GM13976 (cell line): ENCODE measurements at regions not wholly inside any gene's neighbourhood (a gene's known extent, or its start where the extent isn't known, plus 50 kb on each side); places are given as distances from the start of the nearest gene placed in this dataset.
"Not testable (repeated sequence)": the region's sequence is repeated elsewhere in the genome, so short reads cannot be mapped to it uniquely, and the experiment has no call there.

Experiments used
- DNase-seq: peaks from one replicate; pipeline ENCODE4 v3.0.0; 2012; ENCODE audit warnings: low spot score
- in situ Hi-C: fragments of 300-500 bp; cut with MboI; formaldehyde crosslinking; loops from one replicate; pipeline ENCODE4 v1.12.0; 2022; ENCODE audit warnings: low sequenced_read_pairs, mixed read lengths, inconsistent platforms; ENCODE audit not compliant: unreplicated experiment
- TF ChIP-seq, protein P1 (sequence below): IDR thresholded peaks from 2 replicates; pipeline ENCODE4 v1.5.1; 2012; ENCODE audit warnings: borderline replicate concordance, mild to moderate bottlenecking; ENCODE audit not compliant: insufficient read depth; ENCODE audit errors: extremely low read depth, missing control alignments, control extremely low read depth

- DNase-seq = no peak
- TF ChIP-seq, protein P1, sequence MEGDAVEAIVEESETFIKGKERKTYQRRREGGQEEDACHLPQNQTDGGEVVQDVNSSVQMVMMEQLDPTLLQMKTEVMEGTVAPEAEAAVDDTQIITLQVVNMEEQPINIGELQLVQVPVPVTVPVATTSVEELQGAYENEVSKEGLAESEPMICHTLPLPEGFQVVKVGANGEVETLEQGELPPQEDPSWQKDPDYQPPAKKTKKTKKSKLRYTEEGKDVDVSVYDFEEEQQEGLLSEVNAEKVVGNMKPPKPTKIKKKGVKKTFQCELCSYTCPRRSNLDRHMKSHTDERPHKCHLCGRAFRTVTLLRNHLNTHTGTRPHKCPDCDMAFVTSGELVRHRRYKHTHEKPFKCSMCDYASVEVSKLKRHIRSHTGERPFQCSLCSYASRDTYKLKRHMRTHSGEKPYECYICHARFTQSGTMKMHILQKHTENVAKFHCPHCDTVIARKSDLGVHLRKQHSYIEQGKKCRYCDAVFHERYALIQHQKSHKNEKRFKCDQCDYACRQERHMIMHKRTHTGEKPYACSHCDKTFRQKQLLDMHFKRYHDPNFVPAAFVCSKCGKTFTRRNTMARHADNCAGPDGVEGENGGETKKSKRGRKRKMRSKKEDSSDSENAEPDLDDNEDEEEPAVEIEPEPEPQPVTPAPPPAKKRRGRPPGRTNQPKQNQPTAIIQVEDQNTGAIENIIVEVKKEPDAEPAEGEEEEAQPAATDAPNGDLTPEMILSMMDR = no peak
- in situ Hi-C loops = no loop called here
Measured at GRCh38 chr5:152164860-152165259, 240.2 kb upstream of the GLRA1 start.

- DNase-seq, in situ Hi-C loops: not testable (repeated sequence)
Measured at GRCh38 chr5:152159894-152160293, 235.2 kb upstream of the GLRA1 start.

GRCh38 chr5:152154452-152154851 is 229.8 kb upstream of the GLRA1 start:
- in situ Hi-C loops, DNase-seq: not testable (repeated sequence)

- DNase-seq = no peak
- in situ Hi-C loops = no loop called here
Measured at GRCh38 chr5:152151940-152152339, 227.3 kb upstream of the GLRA1 start.

DNA sequence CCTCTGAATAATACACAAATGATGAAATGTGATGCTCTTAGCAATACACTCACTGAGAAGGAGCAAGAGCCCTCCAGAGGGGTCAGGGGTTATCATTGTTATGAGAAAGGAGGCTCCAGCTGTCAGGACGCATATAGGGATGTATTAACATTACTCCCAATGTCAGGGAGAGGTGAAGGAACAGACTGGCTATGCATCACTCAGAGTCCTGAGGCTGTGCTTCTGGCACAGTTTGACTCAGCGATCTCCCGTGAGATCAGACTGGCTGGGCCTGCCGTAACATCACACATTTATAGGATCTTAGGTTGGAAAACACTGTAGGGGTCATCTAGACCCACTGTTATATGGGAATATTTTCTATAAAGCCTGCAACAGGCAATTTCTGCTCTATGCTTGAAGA is 226.5 kb upstream of the GLRA1 start:
- no peak for DNase-seq
- TF ChIP-seq, protein P1 = no peak
- in situ Hi-C loops = no loop called here

More at GRCh38 chr5:152151940-152152339, 227.3 kb upstream of the GLRA1 start:
- TF ChIP-seq, protein P1 = no peak

GRCh38 chr5:152147286-152147685 is 222.6 kb upstream of the GLRA1 start:
- TF ChIP-seq, protein P1 = no peak
- in situ Hi-C loops = loop anchor here (10.0 kb wide), 1 partner anchor 322 kb away; no protein-coding TSS in a partner anchor
- no peak for DNase-seq

DNA sequence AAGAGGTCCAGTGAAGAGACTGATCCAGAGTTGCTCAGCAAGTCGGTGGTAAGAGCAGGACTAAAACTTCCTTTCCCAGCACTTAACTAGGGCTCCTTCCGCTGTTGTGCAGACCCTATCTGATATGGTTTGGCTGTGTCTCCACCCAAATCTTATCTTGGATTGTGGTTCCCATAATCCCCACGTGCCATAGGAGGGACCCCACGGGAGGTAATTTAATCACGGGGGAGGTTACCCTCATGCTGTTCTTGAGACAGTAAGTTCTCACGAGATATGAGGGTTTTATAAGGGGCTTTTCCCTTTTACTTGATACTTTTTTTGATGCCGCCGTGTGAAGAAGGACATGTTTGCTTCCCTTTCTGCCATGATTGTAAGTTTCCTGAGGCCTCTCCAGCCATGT is 221.9 kb upstream of the GLRA1 start:
- TF ChIP-seq, protein P1 = no peak
- DNase-seq = no peak
- in situ Hi-C loops = loop anchor here (10.0 kb wide), 1 partner anchor 322 kb away; no protein-coding TSS in a partner anchor

DNA sequence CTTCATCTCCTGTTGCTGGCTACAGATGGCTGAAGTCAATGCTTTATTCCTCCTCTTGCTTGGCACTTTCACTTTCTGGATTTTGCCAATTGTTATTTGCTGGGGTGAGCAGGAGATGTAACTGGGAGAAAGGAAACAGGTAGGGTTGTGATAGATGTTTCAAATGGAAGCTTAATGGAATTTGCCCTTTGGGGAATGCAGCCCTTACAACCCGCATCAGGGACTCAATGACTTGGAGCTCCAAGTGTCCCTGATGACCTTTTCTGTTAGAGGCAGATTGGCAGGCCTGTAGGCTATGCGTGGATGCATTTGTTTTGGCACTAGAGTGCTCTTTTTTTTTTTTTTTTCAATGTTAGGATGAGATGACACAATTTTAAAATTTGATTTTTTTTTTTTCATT is 219.9 kb upstream of the GLRA1 start:
- in situ Hi-C loops = loop anchor here (10.0 kb wide), 1 partner anchor 320 kb away; no protein-coding TSS in a partner anchor
- DNase-seq = no peak
- TF ChIP-seq, protein P1 = no peak
